ENCODE measurements at regions not wholly inside any gene's neighbourhood (a gene's known extent, or its start where the extent isn't known, plus 50 kb on each side); places are given as distances from the start of the nearest gene placed in this dataset.

GRCh38 chr9:115520646-115521045 is 402.7 kb upstream of the TNC start:
- Histone ChIP-seq H3K79me2 (ENCODE audit: insufficient read depth) (no peaks in the 10 kb centered on the region), H3K9ac (no peak overlapping the region), H3K27me3 (ENCODE audit: insufficient read depth) (no peaks in the 10 kb centered on the region), H4K20me1 (ENCODE audit: insufficient read depth) (no peaks in the 10 kb centered on the region), H3K4me1 (ENCODE audit: control insufficient read depth in 1 of 2, insufficient read depth in 2 of 2, low read depth in 1 of 2, low read length in 1 of 2) (peaks cover 0 to 16% of the 10 kb centered on the region in 2 experiments; a peak in 2 of 4 replicates), H3K4me2 (no peak overlapping the region), H3K4me3 (ENCODE audit: low read depth in 2 of 2, low read length in 1 of 2) (no peak overlapping the region), H3K9me2 (no peaks in the 10 kb centered on the region), H3F3A (replicated peaks; ENCODE audit: insufficient read depth) (peaks cover under 1% of the 10 kb centered on the region), H3K36me3 (replicated peaks in 1 of 2; ENCODE audit: control insufficient read depth in 1 of 2, insufficient read depth in 2 of 2, low read length in 1 of 2) (no peaks in the 10 kb centered on the region), H2AFZ (ENCODE audit: low read depth) (no peak overlapping the region), H3K27ac (ENCODE audit: low read depth in 2 of 2, low read length in 1 of 2) (no peak overlapping the region), H3K9me3 (no peaks in the 10 kb centered on the region)
- no peak for DNase-seq
- TF ChIP-seq FOSL2 (IDR thresholded peaks at IDR 0.05; ENCODE audit: borderline replicate concordance, low read depth) (no peak), MXI1 (IDR thresholded peaks at IDR 0.05; ENCODE audit: low read depth, low read length) (no peak)
- WGBS (ENCODE audit: low lambda C conversion rate), result 90% methylated on average over 3 of the region's 3 CpGs
- CTCF ChIA-PET, result interaction anchor here (0.6 to 2.2 kb wide), 4 partner anchors 11 to 859 kb away, joined by 3 to 8 read pairs (median 4); no protein-coding TSS in a partner anchor
- POLR2A ChIA-PET, result no interaction called here

DNA sequence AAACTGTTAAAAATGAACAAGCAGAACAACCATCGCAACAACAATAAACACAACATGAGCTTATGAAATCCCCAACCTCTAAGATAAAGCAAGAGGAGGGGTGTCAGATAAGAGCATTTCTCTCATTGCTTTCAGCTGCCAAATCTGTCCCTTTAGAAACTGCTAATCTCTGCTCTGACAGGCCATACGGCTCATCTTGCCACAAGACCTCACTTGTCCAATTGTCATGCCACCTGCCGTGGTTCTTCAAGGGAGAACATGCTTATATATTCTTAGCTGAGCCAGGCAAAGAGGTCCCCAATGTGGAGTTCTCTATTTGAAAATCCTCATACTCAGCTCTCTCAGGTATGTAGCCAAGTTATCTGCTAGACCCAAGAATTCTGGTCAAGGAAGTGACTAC is 405.0 kb upstream of the TNC start:
- CTCF ChIA-PET, result no interaction called here

DNA sequence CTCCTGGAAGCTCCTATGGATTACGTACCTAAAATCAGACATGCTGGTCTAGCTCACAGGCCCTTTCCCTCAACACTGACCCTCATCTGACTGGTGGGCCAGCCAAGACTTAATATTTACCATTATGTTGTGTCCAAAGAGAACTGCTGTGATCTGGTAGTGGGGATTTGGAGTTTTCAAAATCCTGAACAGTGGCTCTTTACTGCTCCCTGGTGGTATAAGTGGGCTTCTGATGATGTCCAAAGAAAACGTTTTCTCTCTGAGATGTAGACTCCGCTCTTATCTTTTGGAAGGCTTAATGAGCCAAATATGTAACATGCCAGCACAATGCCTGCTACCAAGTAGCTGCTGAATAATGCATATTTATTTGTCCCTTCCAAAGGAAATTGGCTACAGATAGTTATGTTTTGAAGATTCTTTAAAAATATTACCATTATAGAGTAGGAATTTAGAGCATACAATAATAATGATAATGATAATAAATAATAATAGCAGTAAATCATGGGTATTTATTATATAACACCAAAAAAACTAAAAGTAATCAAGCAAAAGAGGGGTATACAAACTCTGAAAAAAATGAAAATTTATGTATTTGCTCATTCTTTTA is 406.6 kb upstream of the TNC start:
- H2AFZ ChIP-seq (ENCODE audit: low read depth), result no peak overlapping the region
- peak; percentile 92 for TF ChIP-seq SMC3 (IDR thresholded peaks at IDR 0.05; ENCODE audit: low read depth, low read length)
- no peak for TF ChIP-seq USF2 (IDR thresholded peaks at IDR 0.05; ENCODE audit: borderline replicate concordance, low read depth, low read length)
- TF ChIP-seq IRF3 (IDR thresholded peaks at IDR 0.05; ENCODE audit: low read depth, low read length), result no peak
- 0 out of 2 replicates have a peak, but pooled peaks have one; percentile 2 for TF ChIP-seq NRF1 (IDR thresholded peaks at IDR 0.05; ENCODE audit: low read depth, low read length)
- TF ChIP-seq RFX5 (IDR thresholded peaks at IDR 0.05; ENCODE audit: low read length), result 0 out of 2 replicates have a peak, but pooled peaks have one; percentile 22
- peak; percentile 71; the same call in 1 of the 2 replicates for TF ChIP-seq RCOR1 (IDR thresholded peaks at IDR 0.05; ENCODE audit: low read length)
- TF ChIP-seq FOXM1 (IDR thresholded peaks at IDR 0.05; ENCODE audit: low read depth), result no peak
- TF ChIP-seq JUND (IDR thresholded peaks at IDR 0.05), result no peak
- TF ChIP-seq ELF1 (IDR thresholded peaks at IDR 0.05), result no peak
- TF ChIP-seq, protein P1, sequence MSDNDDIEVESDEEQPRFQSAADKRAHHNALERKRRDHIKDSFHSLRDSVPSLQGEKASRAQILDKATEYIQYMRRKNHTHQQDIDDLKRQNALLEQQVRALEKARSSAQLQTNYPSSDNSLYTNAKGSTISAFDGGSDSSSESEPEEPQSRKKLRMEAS (IDR thresholded peaks at IDR 0.05; ENCODE audit: low read depth), result no peak
- TF ChIP-seq RAD21 (IDR thresholded peaks at IDR 0.05; ENCODE audit: low read length), result peak; percentile 95
- TF ChIP-seq EP300 (IDR thresholded peaks at IDR 0.05; ENCODE audit: borderline replicate concordance in 1 of 2, low read depth in 1 of 2, low read length in 1 of 2), result peak in 1 of 2 experiments; percentile 26; a peak in 1 of 4 replicates
- TF ChIP-seq, protein P2, sequence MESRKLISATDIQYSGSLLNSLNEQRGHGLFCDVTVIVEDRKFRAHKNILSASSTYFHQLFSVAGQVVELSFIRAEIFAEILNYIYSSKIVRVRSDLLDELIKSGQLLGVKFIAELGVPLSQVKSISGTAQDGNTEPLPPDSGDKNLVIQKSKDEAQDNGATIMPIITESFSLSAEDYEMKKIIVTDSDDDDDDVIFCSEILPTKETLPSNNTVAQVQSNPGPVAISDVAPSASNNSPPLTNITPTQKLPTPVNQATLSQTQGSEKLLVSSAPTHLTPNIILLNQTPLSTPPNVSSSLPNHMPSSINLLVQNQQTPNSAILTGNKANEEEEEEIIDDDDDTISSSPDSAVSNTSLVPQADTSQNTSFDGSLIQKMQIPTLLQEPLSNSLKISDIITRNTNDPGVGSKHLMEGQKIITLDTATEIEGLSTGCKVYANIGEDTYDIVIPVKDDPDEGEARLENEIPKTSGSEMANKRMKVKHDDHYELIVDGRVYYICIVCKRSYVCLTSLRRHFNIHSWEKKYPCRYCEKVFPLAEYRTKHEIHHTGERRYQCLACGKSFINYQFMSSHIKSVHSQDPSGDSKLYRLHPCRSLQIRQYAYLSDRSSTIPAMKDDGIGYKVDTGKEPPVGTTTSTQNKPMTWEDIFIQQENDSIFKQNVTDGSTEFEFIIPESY (IDR thresholded peaks at IDR 0.05; ENCODE audit: borderline replicate concordance, low read depth), result no peak

More for the DNA sequence above, 405.0 kb upstream of the TNC start:
- peaks cover 4% of the 10 kb centered on the region for H3F3A ChIP-seq (replicated peaks; ENCODE audit: insufficient read depth)
- H3K27me3 ChIP-seq (ENCODE audit: insufficient read depth), result no peaks in the 10 kb centered on the region
- H3K9ac ChIP-seq, result no peak overlapping the region
- peaks cover 0 to 16% of the 10 kb centered on the region in 2 experiments; a peak in 2 of 4 replicates for H3K4me1 ChIP-seq (ENCODE audit: control insufficient read depth in 1 of 2, insufficient read depth in 2 of 2, low read depth in 1 of 2, low read length in 1 of 2)
- H3K9me2 ChIP-seq, result no peaks in the 10 kb centered on the region
- H3K27ac ChIP-seq (ENCODE audit: low read depth in 2 of 2, low read length in 1 of 2), result no peak overlapping the region
- H3K4me2 ChIP-seq, result no peak overlapping the region
- DNase-seq, result no peak
- POLR2A ChIA-PET, result no interaction called here
- no peaks in the 10 kb centered on the region for H3K9me3 ChIP-seq
- WGBS (ENCODE audit: low lambda C conversion rate), result 95% methylated on average over 3 of the region's 3 CpGs
- H2AFZ ChIP-seq (ENCODE audit: low read depth), result no peak overlapping the region
- H3K79me2 ChIP-seq (ENCODE audit: insufficient read depth), result no peaks in the 10 kb centered on the region
- H4K20me1 ChIP-seq (ENCODE audit: insufficient read depth), result no peaks in the 10 kb centered on the region
- no peak overlapping the region for H3K4me3 ChIP-seq (ENCODE audit: low read depth in 2 of 2, low read length in 1 of 2)
- H3K36me3 ChIP-seq (replicated peaks in 1 of 2; ENCODE audit: control insufficient read depth in 1 of 2, insufficient read depth in 2 of 2, low read length in 1 of 2), result no peaks in the 10 kb centered on the region
- TF ChIP-seq NFIC (IDR thresholded peaks at IDR 0.05; ENCODE audit: borderline replicate concordance), result no peak

More for the DNA sequence above, 406.6 kb upstream of the TNC start:
- peaks cover 0 to 16% of the 10 kb centered on the region in 2 experiments; a peak in 2 of 4 replicates for H3K4me1 ChIP-seq (ENCODE audit: control insufficient read depth in 1 of 2, insufficient read depth in 2 of 2, low read depth in 1 of 2, low read length in 1 of 2)
- no peak overlapping the region; the same call in 1 of the 2 replicates for H3K4me2 ChIP-seq
- no peaks in the 10 kb centered on the region for H4K20me1 ChIP-seq (ENCODE audit: insufficient read depth)
- no peak overlapping the region for H3K9ac ChIP-seq
- no peaks in the 10 kb centered on the region for H3K9me3 ChIP-seq
- DNase-seq, result peak; percentile 44
- H3K79me2 ChIP-seq (ENCODE audit: insufficient read depth), result no peaks in the 10 kb centered on the region
- H3F3A ChIP-seq (replicated peaks; ENCODE audit: insufficient read depth), result peaks cover 4% of the 10 kb centered on the region
- 30% methylated on average over 3 of the region's 3 CpGs for WGBS (ENCODE audit: low lambda C conversion rate)
- no peak overlapping the region; a peak in 1 of 4 replicates for H3K4me3 ChIP-seq (ENCODE audit: low read depth in 2 of 2, low read length in 1 of 2)
- no peak overlapping the region for H3K27ac ChIP-seq (ENCODE audit: low read depth in 2 of 2, low read length in 1 of 2)
- ChIA-PET POLR2A (no interaction called here), CTCF (interaction anchor here (0.6 to 2.8 kb wide), 25 partner anchors 10 to 843 kb away, joined by 3 to 15 read pairs (median 3); partner anchors contain the start of genes TEX48 and TNC)
- H3K9me2 ChIP-seq, result no peaks in the 10 kb centered on the region
- H3K36me3 ChIP-seq (replicated peaks in 1 of 2; ENCODE audit: control insufficient read depth in 1 of 2, insufficient read depth in 2 of 2, low read length in 1 of 2), result no peaks in the 10 kb centered on the region
- no peaks in the 10 kb centered on the region for H3K27me3 ChIP-seq (ENCODE audit: insufficient read depth)

Data from SK-N-SH (cell line).